HTR-8/SVneo (cell line): ENCODE measurements at regions not wholly inside any gene's neighbourhood (a gene's known extent, or its start where the extent isn't known, plus 50 kb on each side); places are given as distances from the start of the nearest gene placed in this dataset.
"Not testable (repeated sequence)": the region's sequence is repeated elsewhere in the genome, so short reads cannot be mapped to it uniquely, and the experiment has no call there.

Source experiments
- DNase-seq: peaks from one replicate; pipeline ENCODE4 v3.0.0; 2011; ENCODE audit warnings: low spot score, mixed read lengths; ENCODE audit not compliant: insufficient read length
- FAIRE-seq: peaks from 2 replicates; lab custom pipeline; 2011; peaks lifted over from hg19 to GRCh38; lab: Jason Lieb, UNC

GRCh38 chr13:81591528-81592220, 1250.7 kb upstream of the SPRY2 start:
- DNase-seq: no peak
- FAIRE-seq: no peak

- no peak for DNase-seq
- FAIRE-seq: no peak
These were observed 1241.5 kb upstream of the SPRY2 start for GRCh38 chr13:81582381-81582780.

DNA sequence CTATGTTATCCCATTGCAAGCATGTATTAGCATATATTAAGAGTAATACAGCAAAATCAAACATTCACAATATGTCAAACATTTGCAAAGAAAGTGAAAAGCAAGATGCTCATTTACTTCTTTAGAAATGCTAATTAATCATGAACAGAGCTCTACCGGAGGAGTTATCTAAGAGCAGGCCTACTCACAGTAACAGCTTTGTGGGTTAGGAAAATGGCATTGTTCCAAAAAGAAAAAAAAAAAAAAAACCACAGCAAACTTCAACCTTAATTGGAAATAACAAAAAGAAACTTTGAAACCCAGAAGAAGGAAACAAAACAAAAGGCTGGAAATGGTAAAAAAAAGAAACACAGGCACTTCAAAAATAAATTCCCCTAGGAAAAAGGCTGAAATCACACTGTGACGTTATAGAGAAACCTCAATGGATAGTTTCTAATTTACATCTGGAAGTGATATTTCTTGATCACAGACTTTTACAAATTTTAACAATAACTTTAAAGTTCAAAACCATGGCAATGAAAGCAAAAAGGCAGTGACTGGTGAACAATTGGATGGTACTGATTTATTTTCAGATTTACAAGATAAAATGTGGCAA, 1236.8 kb upstream of the SPRY2 start:
- DNase-seq: no peak
- FAIRE-seq: no peak

DNA sequence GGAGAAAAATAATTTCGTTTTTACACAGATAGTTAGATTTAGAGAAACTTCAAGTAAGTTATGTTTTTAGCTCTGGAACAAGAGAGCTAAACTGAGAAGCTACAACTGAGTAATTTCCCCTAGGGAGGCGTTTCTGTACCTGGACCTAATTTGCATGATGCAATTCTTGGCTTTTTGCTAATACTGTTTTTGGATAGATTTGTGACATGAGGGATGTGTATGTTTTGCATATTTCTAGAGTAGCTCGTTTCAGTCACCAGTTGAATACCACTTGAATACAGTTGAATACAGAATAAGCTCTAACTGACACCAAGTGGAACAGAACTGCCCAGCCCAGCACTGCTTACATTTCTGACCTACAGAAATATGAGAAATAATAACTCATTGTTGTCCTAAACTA, 1227.9 kb upstream of the SPRY2 start:
- DNase-seq (no peak), FAIRE-seq (no peak)

DNA sequence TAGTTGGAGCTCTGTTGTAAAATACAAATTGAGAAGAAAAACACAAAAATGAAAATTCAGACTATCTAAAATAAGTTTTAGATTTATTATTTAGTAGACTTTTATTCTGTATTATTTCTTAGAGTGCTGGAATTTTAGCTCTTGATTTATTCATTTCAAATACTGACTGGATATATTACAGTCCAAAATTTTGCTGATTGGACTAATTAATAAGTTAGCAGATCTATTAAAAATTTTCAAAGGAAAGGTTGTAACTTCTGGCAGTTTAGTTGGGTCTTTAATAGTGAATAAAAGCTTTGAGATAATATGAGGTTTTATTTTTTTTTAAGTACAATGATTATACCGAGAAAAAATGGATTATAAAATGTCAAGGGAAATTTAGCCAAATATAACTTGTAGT, 1224.9 kb upstream of the SPRY2 start:
- FAIRE-seq (no peak), DNase-seq (no peak)

- FAIRE-seq (no peak), DNase-seq (no peak)
These were observed 1222.2 kb upstream of the SPRY2 start for GRCh38 chr13:81563091-81563490.

- FAIRE-seq (no peak), DNase-seq (no peak)
These were observed 1221.7 kb upstream of the SPRY2 start for GRCh38 chr13:81562598-81562997.

DNA sequence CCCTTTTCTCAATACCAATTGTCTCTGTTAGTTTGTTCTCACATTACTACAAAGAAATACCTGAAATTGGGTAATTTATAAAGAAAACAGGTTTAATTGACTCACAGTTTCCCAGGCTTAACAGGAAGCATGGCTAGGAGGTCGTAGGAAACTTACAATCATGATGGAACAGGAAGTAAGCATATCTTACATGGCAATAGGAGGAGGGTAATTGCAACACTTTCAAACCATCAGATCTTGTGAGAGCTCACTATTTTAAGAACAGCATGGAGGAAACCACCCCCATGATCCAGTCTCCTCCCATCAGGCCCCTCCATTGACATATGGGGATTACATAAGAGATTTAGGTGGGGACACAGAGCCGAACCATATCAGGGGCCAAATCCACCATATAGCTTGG, 1210.1 kb upstream of the SPRY2 start:
- no peak for DNase-seq
- no peak for FAIRE-seq

DNA sequence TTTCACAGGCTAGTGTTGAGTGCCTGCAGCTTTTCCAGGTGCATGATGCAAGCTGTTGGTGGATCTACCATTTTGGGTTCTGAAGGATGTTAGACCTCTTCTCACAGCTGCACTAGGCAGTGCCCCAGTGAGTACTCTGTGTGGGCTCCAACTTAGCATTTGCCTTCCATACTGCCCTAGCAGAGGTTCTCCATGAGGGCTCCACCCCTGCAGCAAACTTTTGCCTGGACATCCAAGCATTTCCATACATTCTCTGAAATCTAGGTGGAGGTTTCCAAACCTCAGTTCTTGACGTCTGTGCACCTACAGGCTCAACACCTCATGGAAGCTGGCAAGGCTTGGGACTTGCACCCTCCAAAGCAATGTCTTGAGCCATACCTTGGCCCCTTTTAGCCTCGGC, 1205.4 kb upstream of the SPRY2 start:
- not testable (repeated sequence) for DNase-seq, FAIRE-seq

- FAIRE-seq (no peak), DNase-seq (no peak)
These were observed 1199.9 kb upstream of the SPRY2 start for GRCh38 chr13:81540777-81541176.

DNA sequence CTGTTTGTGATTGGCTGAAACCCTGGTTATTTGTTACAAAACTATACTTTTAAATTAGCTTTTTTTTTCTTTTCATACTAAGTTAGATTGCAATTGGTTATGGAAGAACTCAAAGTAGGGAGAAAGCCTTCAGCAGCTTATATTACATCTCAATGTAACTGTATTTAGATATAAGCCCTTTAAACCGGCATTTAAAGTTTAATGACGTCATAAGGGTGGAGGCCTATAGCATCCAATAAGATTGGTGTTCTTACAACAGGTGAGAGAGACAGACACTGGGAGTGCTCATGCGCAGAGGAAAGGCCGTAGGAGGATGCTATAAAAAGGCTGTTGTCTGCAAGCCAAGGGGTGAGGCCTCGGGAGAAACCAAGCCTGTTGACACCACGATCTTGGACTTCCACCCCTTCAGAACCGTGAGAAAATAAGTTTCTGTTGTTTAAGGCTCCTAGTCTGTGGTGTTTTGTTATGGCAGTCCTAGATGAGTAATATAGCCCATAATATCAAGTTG, 1198.8 kb upstream of the SPRY2 start:
- no peak for FAIRE-seq
- no peak for DNase-seq

- no peak for DNase-seq
- FAIRE-seq: no peak
These were observed 1158.0 kb upstream of the SPRY2 start for GRCh38 chr13:81498969-81499368.

GRCh38 chr13:81493144-81493543, 1152.2 kb upstream of the SPRY2 start:
- no peak for FAIRE-seq
- no peak for DNase-seq

DNA sequence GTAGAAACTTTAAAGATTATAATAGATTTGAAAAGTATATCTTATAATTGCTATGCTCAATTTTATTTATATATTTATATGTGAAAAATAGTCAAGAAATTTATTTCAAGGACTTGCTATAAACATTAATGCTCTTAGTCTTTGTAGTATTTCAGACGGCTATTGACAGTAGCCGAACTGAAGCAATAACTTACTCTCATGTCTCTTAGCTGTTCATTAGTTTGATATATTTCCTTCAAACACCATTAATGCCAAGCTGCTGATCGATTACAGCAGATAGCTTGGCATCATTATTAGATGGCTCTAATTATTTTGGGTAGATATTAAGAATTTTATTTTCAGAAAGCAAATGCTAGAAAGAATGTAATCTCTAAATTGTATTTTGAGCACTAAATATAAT, 1151.5 kb upstream of the SPRY2 start:
- FAIRE-seq: no peak
- DNase-seq: no peak

GRCh38 chr13:81488021-81488420, 1147.1 kb upstream of the SPRY2 start:
- FAIRE-seq (no peak), DNase-seq (no peak)

- FAIRE-seq (no peak), DNase-seq (peak; percentile 0)
These were observed 1146.2 kb upstream of the SPRY2 start for GRCh38 chr13:81487151-81487550.

DNA sequence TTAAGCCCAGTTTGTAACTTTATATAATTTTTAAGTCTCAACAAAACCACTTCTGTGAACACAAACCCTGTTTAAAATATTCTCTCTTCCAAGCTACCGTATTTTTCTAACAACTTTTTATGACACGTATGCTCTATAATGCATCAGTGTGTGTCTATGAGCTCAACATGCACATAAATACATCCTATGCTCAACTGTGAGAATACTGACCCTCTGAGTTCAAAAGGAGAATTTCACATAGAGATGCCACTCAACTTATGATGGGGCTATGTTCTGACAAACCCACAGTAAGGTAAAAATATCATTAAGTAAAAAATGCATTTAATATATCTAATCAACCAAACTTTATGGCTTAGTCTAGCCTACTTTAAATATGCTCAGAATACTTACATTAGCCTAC, 1139.7 kb upstream of the SPRY2 start:
- DNase-seq: no peak
- no peak for FAIRE-seq

GRCh38 chr13:81473366-81473899, 1132.5 kb upstream of the SPRY2 start:
- FAIRE-seq: no peak
- DNase-seq: no peak

DNA sequence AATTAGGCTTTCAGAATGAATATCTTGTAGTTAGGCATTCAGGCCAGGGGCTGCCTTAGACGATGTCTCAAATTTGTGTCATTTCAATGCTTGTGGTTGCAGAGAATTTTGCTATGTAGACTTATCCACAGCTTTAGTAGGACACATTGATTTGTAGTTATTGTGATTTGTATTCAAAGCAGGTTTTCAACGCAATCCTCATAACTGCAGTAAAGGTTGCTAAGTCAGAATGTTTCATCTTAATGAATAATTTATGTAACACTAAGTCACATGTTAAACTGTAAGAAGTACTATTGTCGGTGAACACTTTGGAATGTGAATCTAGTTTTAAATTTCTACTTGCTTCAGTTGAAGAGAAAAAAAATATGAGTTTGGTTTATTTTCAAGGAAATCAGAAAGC, 1117.2 kb upstream of the SPRY2 start:
- no peak for DNase-seq
- no peak for FAIRE-seq

DNA sequence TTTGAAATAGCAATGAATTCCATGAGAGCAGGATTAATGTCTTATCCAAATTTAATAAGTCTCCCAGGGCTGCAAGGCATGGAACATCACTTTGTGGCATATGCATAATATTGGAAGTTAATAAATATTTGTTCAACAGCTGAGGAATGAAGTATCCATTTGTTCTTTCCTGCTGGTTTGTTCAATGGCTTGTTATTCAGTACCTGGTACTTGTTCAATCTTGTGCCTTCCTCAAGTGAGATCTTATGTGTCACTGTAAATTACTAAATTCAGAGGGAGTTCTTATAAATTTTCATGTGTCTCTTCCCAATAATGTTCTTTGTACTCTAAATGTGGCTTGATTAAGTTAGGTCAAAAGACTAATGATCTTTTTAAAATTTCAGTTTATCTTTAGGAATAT, 1105.5 kb upstream of the SPRY2 start:
- FAIRE-seq (no peak), DNase-seq (no peak)

DNA sequence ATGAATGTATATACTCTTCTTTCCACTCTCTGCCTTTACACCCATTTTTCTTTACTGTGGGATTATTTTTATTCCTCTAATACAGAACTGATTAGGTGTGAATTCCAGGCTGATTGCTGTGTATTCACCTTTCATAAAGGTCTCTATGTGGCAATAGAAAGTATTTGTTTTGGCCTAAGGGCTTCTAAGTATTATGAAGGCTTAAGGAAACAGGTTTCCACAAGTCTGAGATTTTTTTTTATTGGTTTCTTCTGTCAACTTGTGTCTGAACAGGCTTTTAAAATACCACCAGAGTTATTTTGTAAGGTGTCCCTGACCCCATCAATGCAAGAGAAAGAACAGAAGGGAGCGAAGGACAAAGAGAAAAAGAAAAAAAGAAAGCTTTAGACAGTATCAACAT, 1102.0 kb upstream of the SPRY2 start:
- no peak for FAIRE-seq
- no peak for DNase-seq

DNA sequence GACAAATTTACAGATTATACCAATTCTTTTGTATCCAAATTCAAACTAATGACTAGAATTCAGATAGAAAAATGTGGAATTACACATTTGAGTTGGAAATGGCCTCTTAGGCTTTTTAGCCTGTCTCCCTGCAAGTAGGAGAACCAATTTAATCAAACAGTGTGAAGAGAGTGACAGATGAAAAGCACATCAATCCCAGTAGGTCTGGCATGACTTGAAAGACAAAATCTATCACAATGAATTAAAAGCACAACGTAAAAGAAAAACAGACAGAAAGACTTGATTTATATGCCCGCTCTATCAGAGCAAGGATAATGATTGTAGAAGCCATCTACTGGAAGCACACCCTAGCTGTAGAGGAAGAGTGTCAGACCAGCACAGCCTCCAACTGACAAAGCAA, 1084.4 kb upstream of the SPRY2 start:
- no peak for FAIRE-seq
- DNase-seq: no peak
